ENCODE measurements at regions not wholly inside any gene's neighbourhood (a gene's known extent, or its start where the extent isn't known, plus 50 kb on each side); places are given as distances from the start of the nearest gene placed in this dataset.
"Not testable (repeated sequence)": the region's sequence is repeated elsewhere in the genome, so short reads cannot be mapped to it uniquely, and the experiment has no call there.

GRCh38 chr17:20633268-20634059 is 53.9 kb downstream of the CDRT15L2 start:
- DNase-seq = not testable (repeated sequence)

GRCh38 chr17:20640147-20640546 is 60.6 kb downstream of the CDRT15L2 start:
- not testable (repeated sequence) for DNase-seq

GRCh38 chr17:20646661-20647272 is 67.2 kb downstream of the CDRT15L2 start:
- peak; percentile 16 for DNase-seq

- DNase-seq = not testable (repeated sequence)
Observed at GRCh38 chr17:20649097-20649767, 69.7 kb downstream of the CDRT15L2 start.

GRCh38 chr17:20651022-20651421 is 71.5 kb downstream of the CDRT15L2 start:
- not testable (repeated sequence) for DNase-seq

- DNase-seq = not testable (repeated sequence)
Observed at GRCh38 chr17:20651736-20652135, 72.2 kb downstream of the CDRT15L2 start.

- not testable (repeated sequence) for DNase-seq
Observed at GRCh38 chr17:20653391-20653790, 73.9 kb downstream of the CDRT15L2 start.

- DNase-seq = not testable (repeated sequence)
Observed at GRCh38 chr17:20654114-20654513, 74.6 kb downstream of the CDRT15L2 start.

GRCh38 chr17:20654575-20654974 is 75.1 kb downstream of the CDRT15L2 start:
- DNase-seq = not testable (repeated sequence)

- not testable (repeated sequence) for DNase-seq
Observed at GRCh38 chr17:20665103-20665955, 85.8 kb downstream of the CDRT15L2 start.

- DNase-seq = not testable (repeated sequence)
Observed at GRCh38 chr17:20666689-20667088, 87.2 kb downstream of the CDRT15L2 start.

- not testable (repeated sequence) for DNase-seq
Observed at GRCh38 chr17:20667712-20668111, 88.2 kb downstream of the CDRT15L2 start.

GRCh38 chr17:20668316-20668715 is 88.8 kb downstream of the CDRT15L2 start:
- DNase-seq = not testable (repeated sequence)

GRCh38 chr17:20668868-20669267 is 89.3 kb downstream of the CDRT15L2 start:
- DNase-seq = not testable (repeated sequence)

- DNase-seq = not testable (repeated sequence)
Observed at GRCh38 chr17:20670506-20670905, 91.0 kb downstream of the CDRT15L2 start.

- DNase-seq = not testable (repeated sequence)
Observed at GRCh38 chr17:20674374-20674773, 94.8 kb downstream of the CDRT15L2 start.

GRCh38 chr17:20675707-20676106 is 96.2 kb downstream of the CDRT15L2 start:
- DNase-seq = not testable (repeated sequence)

- DNase-seq = not testable (repeated sequence)
Observed at GRCh38 chr17:20676656-20677055, 97.1 kb downstream of the CDRT15L2 start.

- DNase-seq = not testable (repeated sequence)
Observed at GRCh38 chr17:20677469-20677868, 97.9 kb downstream of the CDRT15L2 start.

GRCh38 chr17:20678424-20678823 is 98.9 kb downstream of the CDRT15L2 start:
- not testable (repeated sequence) for DNase-seq

- not testable (repeated sequence) for DNase-seq
Observed at GRCh38 chr17:20681746-20682722, 102.5 kb downstream of the CDRT15L2 start.
